ENCODE measurements at regions not wholly inside any gene's neighbourhood (a gene's known extent, or its start where the extent isn't known, plus 50 kb on each side); places are given as distances from the start of the nearest gene placed in this dataset.
A peak's percentile ranks its signal among the peaks of the same experiment; 100 is the strongest.
"Not testable (repeated sequence)": the region's sequence is repeated elsewhere in the genome, so short reads cannot be mapped to it uniquely, and the experiment has no call there.

DNA sequence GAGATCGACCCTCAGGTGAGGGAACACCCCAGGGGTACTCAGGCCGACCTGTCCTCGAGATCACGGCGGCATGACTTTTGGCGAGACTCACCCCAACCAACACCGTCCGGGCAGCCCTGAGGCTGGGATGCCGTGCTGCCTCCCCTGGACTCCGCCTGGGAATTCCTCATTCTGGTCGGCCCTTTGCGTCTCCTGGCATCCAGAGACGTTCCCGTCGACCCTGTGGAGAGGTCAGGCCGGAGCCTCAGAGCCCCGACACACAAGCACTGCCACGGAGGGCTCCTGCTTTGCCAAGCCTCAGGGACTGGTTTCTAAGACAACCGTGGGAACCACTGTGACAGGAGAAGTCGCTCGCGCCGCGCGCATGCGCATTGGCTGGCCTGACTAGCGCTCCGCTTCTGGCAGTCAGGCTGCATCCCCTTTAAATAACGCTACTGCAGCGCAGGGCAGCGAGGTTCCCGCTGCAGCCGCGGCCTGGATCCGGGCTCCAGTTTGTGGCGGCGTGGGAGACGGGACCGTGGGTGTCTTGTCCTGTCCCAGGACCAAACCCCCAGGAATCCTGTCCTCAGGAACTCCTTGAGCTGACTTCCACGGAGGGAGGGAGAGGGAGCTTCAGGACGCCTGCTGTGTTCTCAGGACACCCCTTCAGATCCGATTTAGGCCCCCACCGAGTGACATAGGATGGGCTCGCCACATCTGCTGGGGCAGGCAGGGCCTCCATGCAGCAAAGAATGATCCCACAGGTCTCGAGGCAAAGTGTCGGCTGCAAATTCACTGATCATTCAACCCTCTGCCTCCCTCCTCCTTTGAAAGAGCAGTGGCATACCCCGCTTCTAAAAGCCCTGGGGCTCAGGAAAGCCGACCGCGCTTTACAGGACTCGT, 163.2 kb upstream of the ZNF337 start:
- Histone ChIP-seq H2BK120ac (ENCODE audit: low read depth, low read length) (no peak overlapping the region), H2BK5ac (ENCODE audit: low read depth, low read length, poor library complexity, severe bottlenecking) (no peak overlapping the region), H3K4me3 (ENCODE audit: insufficient read depth in 1 of 2, low read depth in 1 of 2, low read length in 2 of 2) (no peak overlapping the region), H2AK5ac (ENCODE audit: low read length, severe bottlenecking) (no peak overlapping the region), H3K4ac (ENCODE audit: low read depth in 1 of 2, low read length in 2 of 2) (no peak overlapping the region), H3K36me3 (ENCODE audit: control insufficient read depth in 1 of 2, insufficient read depth in 2 of 2, low read depth in 1 of 2, low read length in 2 of 2) (no peaks in the 10 kb centered on the region), H3K27me3 (ENCODE audit: control insufficient read depth in 1 of 2, insufficient read depth in 1 of 2, low read length in 2 of 2) (peaks cover 54 to 74% of the 10 kb centered on the region in 2 experiments), H2AFZ (ENCODE audit: low read depth, low read length) (no peak overlapping the region), H3K79me1 (replicated peaks; ENCODE audit: low read length, poor library complexity, severe bottlenecking) (no peaks in the 10 kb centered on the region), H3K4me1 (ENCODE audit: control insufficient read depth, insufficient read depth, low read depth, low read length) (peaks cover 36% of the 10 kb centered on the region), H3K27ac (ENCODE audit: low read length, poor library complexity, severe bottlenecking) (no peak overlapping the region), H4K8ac (ENCODE audit: low read length) (no peak overlapping the region), H2BK15ac (ENCODE audit: low read depth, poor library complexity, severe bottlenecking) (no peak overlapping the region), H3K9me3 (ENCODE audit: control insufficient read depth, low read length) (no peaks in the 10 kb centered on the region), H3K4me2 (ENCODE audit: low read length, poor library complexity, severe bottlenecking) (peak overlapping the region; percentile 49), H4K91ac (ENCODE audit: low read length) (no peak overlapping the region), H3K23ac (ENCODE audit: low read length in 2 of 2) (no peak overlapping the region), H3K14ac (ENCODE audit: low read length in 2 of 2) (no peak overlapping the region), H3K9ac (ENCODE audit: low read length) (no peak overlapping the region), H2BK12ac (ENCODE audit: low read length in 2 of 2) (no peak overlapping the region), H3K18ac (ENCODE audit: low read depth in 1 of 2, low read length in 2 of 2) (no peak overlapping the region)
- DNase-seq = peak; percentile 69
- 50% methylated on average over 51 of the region's 51 CpGs for WGBS

GRCh38 chr20:25858495-25859425, 162.1 kb upstream of the ZNF337 start:
- H2AFZ ChIP-seq (ENCODE audit: low read depth, low read length) = no peak overlapping the region
- no peaks in the 10 kb centered on the region for H3K9me3 ChIP-seq (ENCODE audit: control insufficient read depth, low read length)
- H2BK15ac ChIP-seq (ENCODE audit: low read depth, poor library complexity, severe bottlenecking) = no peak overlapping the region
- no peak overlapping the region for H4K8ac ChIP-seq (ENCODE audit: low read length)
- no peak overlapping the region for H2BK120ac ChIP-seq (ENCODE audit: low read depth, low read length)
- H2BK12ac ChIP-seq (ENCODE audit: low read length in 2 of 2) = no peak overlapping the region
- peak overlapping the region in 1 of 2 experiments; percentile 64 for H3K4me3 ChIP-seq (ENCODE audit: insufficient read depth in 1 of 2, low read depth in 1 of 2, low read length in 2 of 2)
- H3K79me1 ChIP-seq (replicated peaks; ENCODE audit: low read length, poor library complexity, severe bottlenecking) = no peaks in the 10 kb centered on the region
- H3K4me2 ChIP-seq (ENCODE audit: low read length, poor library complexity, severe bottlenecking) = peak overlapping the region; percentile 51
- no peak for DNase-seq
- H2BK5ac ChIP-seq (ENCODE audit: low read depth, low read length, poor library complexity, severe bottlenecking) = no peak overlapping the region
- H4K91ac ChIP-seq (ENCODE audit: low read length) = no peak overlapping the region
- H3K23ac ChIP-seq (ENCODE audit: low read length in 2 of 2) = no peak overlapping the region
- H3K14ac ChIP-seq (ENCODE audit: low read length in 2 of 2) = no peak overlapping the region
- H3K27me3 ChIP-seq (ENCODE audit: control insufficient read depth in 1 of 2, insufficient read depth in 1 of 2, low read length in 2 of 2) = peaks cover 44 to 63% of the 10 kb centered on the region in 2 experiments
- H3K9ac ChIP-seq (ENCODE audit: low read length) = peak overlapping the region; percentile 19
- H3K4ac ChIP-seq (ENCODE audit: low read depth in 1 of 2, low read length in 2 of 2) = no peak overlapping the region
- H3K4me1 ChIP-seq (ENCODE audit: control insufficient read depth, insufficient read depth, low read depth, low read length) = peaks cover 36% of the 10 kb centered on the region
- H2AK5ac ChIP-seq (ENCODE audit: low read length, severe bottlenecking) = no peak overlapping the region
- no peak overlapping the region for H3K18ac ChIP-seq (ENCODE audit: low read depth in 1 of 2, low read length in 2 of 2)
- no peak overlapping the region for H3K27ac ChIP-seq (ENCODE audit: low read length, poor library complexity, severe bottlenecking)
- H3K36me3 ChIP-seq (ENCODE audit: control insufficient read depth in 1 of 2, insufficient read depth in 2 of 2, low read depth in 1 of 2, low read length in 2 of 2) = no peaks in the 10 kb centered on the region
- 46% methylated on average over 32 of the region's 37 CpGs for WGBS

GRCh38 chr20:25857091-25857788, 160.6 kb upstream of the ZNF337 start:
- not testable (repeated sequence) for H3K4me3 ChIP-seq (ENCODE audit: insufficient read depth in 1 of 2, low read depth in 1 of 2, low read length in 2 of 2); H3K27ac ChIP-seq (ENCODE audit: low read length, poor library complexity, severe bottlenecking); H4K8ac ChIP-seq (ENCODE audit: low read length); H2BK12ac ChIP-seq (ENCODE audit: low read length in 2 of 2); H3K4me2 ChIP-seq (ENCODE audit: low read length, poor library complexity, severe bottlenecking); H2BK15ac ChIP-seq (ENCODE audit: low read depth, poor library complexity, severe bottlenecking); H3K18ac ChIP-seq (ENCODE audit: low read depth in 1 of 2, low read length in 2 of 2); H3K9me3 ChIP-seq (ENCODE audit: control insufficient read depth, low read length); H4K91ac ChIP-seq (ENCODE audit: low read length); H3K9ac ChIP-seq (ENCODE audit: low read length); H2AFZ ChIP-seq (ENCODE audit: low read depth, low read length); H2BK120ac ChIP-seq (ENCODE audit: low read depth, low read length); H3K14ac ChIP-seq (ENCODE audit: low read length in 2 of 2); H2AK5ac ChIP-seq (ENCODE audit: low read length, severe bottlenecking); H3K36me3 ChIP-seq (ENCODE audit: control insufficient read depth in 1 of 2, insufficient read depth in 2 of 2, low read depth in 1 of 2, low read length in 2 of 2); H2BK5ac ChIP-seq (ENCODE audit: low read depth, low read length, poor library complexity, severe bottlenecking); H3K79me1 ChIP-seq (replicated peaks; ENCODE audit: low read length, poor library complexity, severe bottlenecking); H3K23ac ChIP-seq (ENCODE audit: low read length in 2 of 2); H3K4ac ChIP-seq (ENCODE audit: low read depth in 1 of 2, low read length in 2 of 2); DNase-seq
- peaks cover 23% of the 10 kb centered on the region for H3K4me1 ChIP-seq (ENCODE audit: control insufficient read depth, insufficient read depth, low read depth, low read length)
- WGBS = 83% methylated on average over 25 of the region's 28 CpGs
- peaks cover 32 to 50% of the 10 kb centered on the region in 2 experiments for H3K27me3 ChIP-seq (ENCODE audit: control insufficient read depth in 1 of 2, insufficient read depth in 1 of 2, low read length in 2 of 2)
